Neural cell (in vitro differentiated cells): ENCODE measurements at regions not wholly inside any gene's neighbourhood (a gene's known extent, or its start where the extent isn't known, plus 50 kb on each side); places are given as distances from the start of the nearest gene placed in this dataset.

Experiments
- H2AFZ ChIP-seq: fragments of 200-600, 300-800 bp; sonication (generic), shearing (Covaris generic); 2 replicates; pipeline ENCODE4 v1.6.0; 2014; ENCODE audit warnings: low read depth, mild to moderate bottlenecking, antibody characterized with exemption, low read length, moderate library complexity
- H3F3A ChIP-seq: fragments of 200-600 bp; shearing (Covaris generic); 2 replicates; pipeline ENCODE4 v1.6.1; 2016; ENCODE audit warnings: mild to moderate bottlenecking, moderate library complexity, mixed read lengths, antibody characterized with exemption, low read length; ENCODE audit not compliant: insufficient read depth, poor library complexity, severe bottlenecking
- H3K27ac ChIP-seq: fragments of 200-600, 300-800 bp; sonication (generic), shearing (Covaris generic); 2 replicates; pipeline ENCODE4 v1.5.1; 2014; ENCODE audit warnings: mild to moderate bottlenecking, low read length, moderate library complexity
- H3K27me3 ChIP-seq: fragments of 300-800, 200-600 bp; sonication (generic), shearing (Covaris generic); 2 replicates; pipeline ENCODE4 v1.6.0; 2014; ENCODE audit warnings: mild to moderate bottlenecking, low read depth, low read length, moderate library complexity; ENCODE audit not compliant: insufficient read depth
- H3K36me3 ChIP-seq: fragments of 300-800, 200-600 bp; sonication (generic), shearing (Covaris generic); 2 replicates; pipeline ENCODE4 v1.5.1; 2014; ENCODE audit warnings: mild to moderate bottlenecking, antibody characterized with exemption, low read length, moderate library complexity; ENCODE audit not compliant: insufficient read depth
- H3K4me2 ChIP-seq: fragments of 300-800, 200-600 bp; sonication (generic), shearing (Covaris generic); 2 replicates; pipeline ENCODE4 v1.6.0; 2014; ENCODE audit warnings: mild to moderate bottlenecking, low read length
- H3K4me3 ChIP-seq: fragments of 300-800, 200-600 bp; sonication (generic), shearing (Covaris generic); 2 replicates; pipeline ENCODE4 v1.5.1; 2014; ENCODE audit warnings: mild to moderate bottlenecking, low read length, moderate library complexity
- H3K79me2 ChIP-seq: fragments of 200-600 bp; shearing (Covaris generic); replicated peaks from 2 replicates; pipeline ENCODE4 v1.6.0; 2014; ENCODE audit warnings: mild to moderate bottlenecking, low read length, moderate library complexity; ENCODE audit not compliant: insufficient read depth
- H3K9ac ChIP-seq: fragments of 300-800, 200-600 bp; sonication (generic), shearing (Covaris generic); 2 replicates; pipeline ENCODE4 v1.6.1; 2016; ENCODE audit warnings: mild to moderate bottlenecking, low read length, mixed read lengths
- H3K9me2 ChIP-seq: fragments of 200-600 bp; shearing (Covaris generic); 2 replicates; pipeline ENCODE4 v1.6.1; 2016; ENCODE audit warnings: mild to moderate bottlenecking, low read length, mixed read lengths; ENCODE audit not compliant: insufficient read depth
- H3K9me3 ChIP-seq: fragments of 200-600, 300-800 bp; sonication (generic), shearing (Covaris generic); 2 replicates; pipeline ENCODE4 v1.6.1; 2016; ENCODE audit warnings: mild to moderate bottlenecking, mixed run types, low read length, moderate library complexity, mixed read lengths
- H4K20me1 ChIP-seq: fragments of 200-600 bp; shearing (Covaris generic); 2 replicates; pipeline ENCODE4 v1.6.1; 2016; ENCODE audit warnings: mild to moderate bottlenecking, mixed run types; ENCODE audit not compliant: insufficient read depth
- EP300 ChIP-seq: fragments of 450-650 bp; conservative IDR thresholded peaks from 2 replicates; pipeline ENCODE4 v1.6.1; 2014; ENCODE audit warnings: antibody characterized with exemption, mild to moderate bottlenecking, moderate library complexity; ENCODE audit not compliant: poor library complexity, severe bottlenecking
- EZH2 ChIP-seq: fragments of 200-600, 300-800 bp; shearing (Covaris generic), sonication (generic); IDR thresholded peaks from 2 replicates; pipeline ENCODE4 v1.6.1; 2014; ENCODE audit warnings: antibody characterized with exemption, low read length, borderline replicate concordance, mild to moderate bottlenecking; ENCODE audit not compliant: insufficient read depth, poor library complexity, severe bottlenecking
- MXI1 ChIP-seq: fragments of 450-650 bp; conservative IDR thresholded peaks from 2 replicates; pipeline ENCODE4 v1.6.1; 2014; ENCODE audit warnings: antibody characterized with exemption, mild to moderate bottlenecking; ENCODE audit not compliant: poor library complexity, severe bottlenecking
- POLR2AphosphoS5 ChIP-seq: IDR thresholded peaks from 2 replicates; pipeline ENCODE4 v1.6.1; 2012
- RAD21 ChIP-seq: fragments of 450-650 bp; conservative IDR thresholded peaks from 2 replicates; pipeline ENCODE4 v1.6.1; 2014; ENCODE audit warnings: antibody characterized with exemption, mild to moderate bottlenecking, moderate library complexity
- SMC3 ChIP-seq: fragments of 450-650 bp; conservative IDR thresholded peaks from 2 replicates; pipeline ENCODE4 v1.6.1; 2014; ENCODE audit warnings: antibody characterized with exemption, mild to moderate bottlenecking, moderate library complexity; ENCODE audit not compliant: poor library complexity
- TAF1 ChIP-seq: IDR thresholded peaks from 2 replicates; pipeline ENCODE4 v1.6.1; 2012; ENCODE audit warnings: low read depth
- TF ChIP-seq, protein P1 (sequence below): fragments of 450-650 bp; IDR thresholded peaks from 2 replicates; pipeline ENCODE4 v1.5.1; 2014; ENCODE audit warnings: antibody characterized with exemption, mild to moderate bottlenecking, moderate library complexity; ENCODE audit not compliant: poor library complexity, severe bottlenecking
- TF ChIP-seq, protein P2 (sequence below): IDR thresholded peaks from 2 replicates; pipeline ENCODE4 v1.6.1; 2012; ENCODE audit warnings: borderline replicate concordance

DNA sequence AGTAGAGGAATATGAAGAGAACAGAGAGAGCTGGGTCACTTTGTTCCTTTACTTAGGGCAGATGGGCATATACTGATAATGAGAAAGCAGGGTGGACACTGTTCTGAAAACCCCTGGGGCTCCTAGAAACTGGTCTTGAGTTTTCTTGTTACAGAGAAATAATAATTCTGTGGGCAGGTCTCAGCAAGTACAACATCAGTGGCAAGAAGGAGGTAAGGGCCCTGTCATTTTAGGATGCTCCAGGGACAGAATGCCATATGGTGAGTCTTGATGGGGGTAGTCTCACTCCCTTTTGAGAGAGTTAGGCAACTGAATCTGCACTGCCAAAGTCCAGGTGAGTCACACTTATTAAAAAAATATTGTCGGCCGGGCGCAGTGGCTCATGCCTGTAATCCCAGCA lies 102.3 kb downstream of the KCNJ2 start:
- TF ChIP-seq MXI1: no peak
- TF ChIP-seq, protein P1, sequence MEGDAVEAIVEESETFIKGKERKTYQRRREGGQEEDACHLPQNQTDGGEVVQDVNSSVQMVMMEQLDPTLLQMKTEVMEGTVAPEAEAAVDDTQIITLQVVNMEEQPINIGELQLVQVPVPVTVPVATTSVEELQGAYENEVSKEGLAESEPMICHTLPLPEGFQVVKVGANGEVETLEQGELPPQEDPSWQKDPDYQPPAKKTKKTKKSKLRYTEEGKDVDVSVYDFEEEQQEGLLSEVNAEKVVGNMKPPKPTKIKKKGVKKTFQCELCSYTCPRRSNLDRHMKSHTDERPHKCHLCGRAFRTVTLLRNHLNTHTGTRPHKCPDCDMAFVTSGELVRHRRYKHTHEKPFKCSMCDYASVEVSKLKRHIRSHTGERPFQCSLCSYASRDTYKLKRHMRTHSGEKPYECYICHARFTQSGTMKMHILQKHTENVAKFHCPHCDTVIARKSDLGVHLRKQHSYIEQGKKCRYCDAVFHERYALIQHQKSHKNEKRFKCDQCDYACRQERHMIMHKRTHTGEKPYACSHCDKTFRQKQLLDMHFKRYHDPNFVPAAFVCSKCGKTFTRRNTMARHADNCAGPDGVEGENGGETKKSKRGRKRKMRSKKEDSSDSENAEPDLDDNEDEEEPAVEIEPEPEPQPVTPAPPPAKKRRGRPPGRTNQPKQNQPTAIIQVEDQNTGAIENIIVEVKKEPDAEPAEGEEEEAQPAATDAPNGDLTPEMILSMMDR: no peak
- TF ChIP-seq EZH2: no peak
- no peak for TF ChIP-seq POLR2AphosphoS5
- TF ChIP-seq TAF1: no peak
- TF ChIP-seq EP300: no peak
- H3K4me2 ChIP-seq: no peak overlapping the region

DNA sequence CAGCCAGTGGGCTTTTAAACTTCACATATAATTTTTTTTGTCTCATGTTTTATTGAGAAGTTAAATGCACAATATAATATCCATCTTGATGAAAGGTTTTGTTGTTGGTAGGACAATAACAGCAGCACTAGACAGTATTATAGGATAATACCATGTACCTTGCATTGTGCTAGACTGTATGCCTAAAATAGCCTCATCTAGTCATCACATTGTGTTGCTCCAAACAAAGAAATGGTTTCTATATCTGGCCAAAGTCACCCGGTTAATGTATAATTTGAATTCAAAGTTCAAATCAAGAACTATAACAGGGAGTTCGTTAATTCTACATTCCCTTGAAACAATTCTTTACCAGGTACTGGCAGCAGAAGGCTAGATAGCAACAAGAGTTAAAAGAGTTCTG lies 104.9 kb downstream of the KCNJ2 start:
- H3K27ac ChIP-seq: no peak overlapping the region
- H3K79me2 ChIP-seq: no peaks in the 10 kb centered on the region
- no peak overlapping the region for H3K4me2 ChIP-seq
- no peak overlapping the region for H2AFZ ChIP-seq
- no peaks in the 10 kb centered on the region for H3K27me3 ChIP-seq
- H3F3A ChIP-seq: no peaks in the 10 kb centered on the region
- no peaks in the 10 kb centered on the region for H4K20me1 ChIP-seq
- H3K9ac ChIP-seq: no peak overlapping the region
- H3K9me2 ChIP-seq: no peaks in the 10 kb centered on the region
- H3K4me3 ChIP-seq: no peak overlapping the region
- no peaks in the 10 kb centered on the region for H3K9me3 ChIP-seq
- no peaks in the 10 kb centered on the region for H3K36me3 ChIP-seq
- no peak for TF ChIP-seq POLR2AphosphoS5
- no peak for TF ChIP-seq EP300
- no peak for TF ChIP-seq SMC3
- TF ChIP-seq TAF1: no peak
- no peak for TF ChIP-seq RAD21
- TF ChIP-seq EZH2: no peak
- TF ChIP-seq, protein P2, sequence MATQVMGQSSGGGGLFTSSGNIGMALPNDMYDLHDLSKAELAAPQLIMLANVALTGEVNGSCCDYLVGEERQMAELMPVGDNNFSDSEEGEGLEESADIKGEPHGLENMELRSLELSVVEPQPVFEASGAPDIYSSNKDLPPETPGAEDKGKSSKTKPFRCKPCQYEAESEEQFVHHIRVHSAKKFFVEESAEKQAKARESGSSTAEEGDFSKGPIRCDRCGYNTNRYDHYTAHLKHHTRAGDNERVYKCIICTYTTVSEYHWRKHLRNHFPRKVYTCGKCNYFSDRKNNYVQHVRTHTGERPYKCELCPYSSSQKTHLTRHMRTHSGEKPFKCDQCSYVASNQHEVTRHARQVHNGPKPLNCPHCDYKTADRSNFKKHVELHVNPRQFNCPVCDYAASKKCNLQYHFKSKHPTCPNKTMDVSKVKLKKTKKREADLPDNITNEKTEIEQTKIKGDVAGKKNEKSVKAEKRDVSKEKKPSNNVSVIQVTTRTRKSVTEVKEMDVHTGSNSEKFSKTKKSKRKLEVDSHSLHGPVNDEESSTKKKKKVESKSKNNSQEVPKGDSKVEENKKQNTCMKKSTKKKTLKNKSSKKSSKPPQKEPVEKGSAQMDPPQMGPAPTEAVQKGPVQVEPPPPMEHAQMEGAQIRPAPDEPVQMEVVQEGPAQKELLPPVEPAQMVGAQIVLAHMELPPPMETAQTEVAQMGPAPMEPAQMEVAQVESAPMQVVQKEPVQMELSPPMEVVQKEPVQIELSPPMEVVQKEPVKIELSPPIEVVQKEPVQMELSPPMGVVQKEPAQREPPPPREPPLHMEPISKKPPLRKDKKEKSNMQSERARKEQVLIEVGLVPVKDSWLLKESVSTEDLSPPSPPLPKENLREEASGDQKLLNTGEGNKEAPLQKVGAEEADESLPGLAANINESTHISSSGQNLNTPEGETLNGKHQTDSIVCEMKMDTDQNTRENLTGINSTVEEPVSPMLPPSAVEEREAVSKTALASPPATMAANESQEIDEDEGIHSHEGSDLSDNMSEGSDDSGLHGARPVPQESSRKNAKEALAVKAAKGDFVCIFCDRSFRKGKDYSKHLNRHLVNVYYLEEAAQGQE: no peak
- no peak for TF ChIP-seq MXI1
- TF ChIP-seq, protein P1: no peak

More for the DNA sequence above, 102.3 kb downstream of the KCNJ2 start:
- H3K9me2 ChIP-seq: no peaks in the 10 kb centered on the region
- H3K79me2 ChIP-seq: no peaks in the 10 kb centered on the region
- no peaks in the 10 kb centered on the region for H3K27me3 ChIP-seq
- no peaks in the 10 kb centered on the region for H3K9me3 ChIP-seq
- H3K27ac ChIP-seq: no peak overlapping the region
- no peaks in the 10 kb centered on the region for H3F3A ChIP-seq
- H3K9ac ChIP-seq: no peak overlapping the region
- H3K4me3 ChIP-seq: no peak overlapping the region
- no peaks in the 10 kb centered on the region for H4K20me1 ChIP-seq
- no peak overlapping the region for H2AFZ ChIP-seq
- H3K36me3 ChIP-seq: no peaks in the 10 kb centered on the region
